ENCODE measurements at regions not wholly inside any gene's neighbourhood (a gene's known extent, or its start where the extent isn't known, plus 50 kb on each side); places are given as distances from the start of the nearest gene placed in this dataset.

GRCh38 chr5:172559004-172559932 lies 81.8 kb upstream of the NEURL1B start:
- TF ChIP-seq JUND (IDR thresholded peaks at IDR 0.05; ENCODE audit: low read depth, low read length) (no peak), CTCF (IDR thresholded peaks at IDR 0.05 in 2 of 3, conservative IDR thresholded peaks at IDR 0.05 in 1 of 3; ENCODE audit: control insufficient read depth in 2 of 3, extremely low read depth in 1 of 3, insufficient read depth in 1 of 3, low read depth in 3 of 3, low read length in 3 of 3) (no peak), SMC3 (IDR thresholded peaks at IDR 0.05; ENCODE audit: borderline replicate concordance, low read length) (no peak), POLR2AphosphoS5 (IDR thresholded peaks at IDR 0.05; ENCODE audit: low read length) (no peak)

All from GM12878 (cell line).